HG03103 (cell line): ENCODE measurements at regions not wholly inside any gene's neighbourhood (a gene's known extent, or its start where the extent isn't known, plus 50 kb on each side); places are given as distances from the start of the nearest gene placed in this dataset.

Source experiments
- ATAC-seq: cut with Tn5 transposase; IDR thresholded peaks from one replicate; pipeline ENCODE4 v1.9.1; 2021; ENCODE audit warnings: low read depth; ENCODE audit not compliant: unreplicated experiment

GRCh38 chr2:2571301-2572150, 240.5 kb upstream of the MYT1L start:
- no peak for ATAC-seq

DNA sequence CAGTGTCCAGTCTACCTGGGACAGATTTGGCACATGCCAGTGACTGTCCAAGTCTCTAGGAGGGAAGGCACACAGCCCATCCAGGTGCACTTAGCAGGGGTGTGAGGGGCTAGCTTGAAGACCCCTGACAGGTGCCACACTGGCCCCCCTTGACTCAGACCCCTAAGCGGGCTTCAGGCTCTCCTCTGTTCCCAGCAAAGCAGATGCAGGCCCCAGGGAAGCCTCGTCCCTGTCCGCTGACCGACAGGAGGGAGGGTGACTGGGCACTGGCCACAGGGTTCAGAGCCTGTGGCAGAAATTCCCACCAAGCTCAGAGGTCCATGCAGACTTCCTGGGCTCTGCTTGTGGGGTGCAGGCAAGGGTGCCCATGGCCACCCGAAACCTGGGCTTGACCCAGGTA, 239.8 kb upstream of the MYT1L start:
- no peak for ATAC-seq

DNA sequence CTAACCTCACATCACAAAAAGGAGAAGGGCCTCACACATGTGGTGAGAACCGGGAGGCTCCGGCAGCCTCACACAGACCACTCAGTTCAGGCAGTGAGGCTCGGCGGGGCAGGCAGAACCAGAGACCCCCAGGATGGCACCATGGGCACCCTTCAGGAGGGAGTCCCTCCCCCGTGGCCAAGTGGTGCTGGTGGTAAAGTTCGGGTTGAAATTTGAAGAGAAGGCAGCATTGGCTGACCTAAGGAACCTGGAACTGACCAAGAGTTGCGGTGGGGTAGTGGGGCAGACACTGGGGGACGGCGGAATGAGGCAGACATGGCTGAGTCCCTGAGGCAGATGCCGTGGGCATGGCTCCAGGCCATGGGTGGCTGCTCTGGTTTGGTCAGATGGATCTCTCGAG, 239.3 kb upstream of the MYT1L start:
- ATAC-seq: no peak

- no peak for ATAC-seq
Observed at GRCh38 chr2:2569836-2570235, 238.8 kb upstream of the MYT1L start.

GRCh38 chr2:2569306-2569705, 238.2 kb upstream of the MYT1L start:
- ATAC-seq: no peak

- no peak for ATAC-seq
Observed at GRCh38 chr2:2568411-2568810, 237.3 kb upstream of the MYT1L start.

GRCh38 chr2:2567776-2568175, 236.7 kb upstream of the MYT1L start:
- ATAC-seq: no peak

DNA sequence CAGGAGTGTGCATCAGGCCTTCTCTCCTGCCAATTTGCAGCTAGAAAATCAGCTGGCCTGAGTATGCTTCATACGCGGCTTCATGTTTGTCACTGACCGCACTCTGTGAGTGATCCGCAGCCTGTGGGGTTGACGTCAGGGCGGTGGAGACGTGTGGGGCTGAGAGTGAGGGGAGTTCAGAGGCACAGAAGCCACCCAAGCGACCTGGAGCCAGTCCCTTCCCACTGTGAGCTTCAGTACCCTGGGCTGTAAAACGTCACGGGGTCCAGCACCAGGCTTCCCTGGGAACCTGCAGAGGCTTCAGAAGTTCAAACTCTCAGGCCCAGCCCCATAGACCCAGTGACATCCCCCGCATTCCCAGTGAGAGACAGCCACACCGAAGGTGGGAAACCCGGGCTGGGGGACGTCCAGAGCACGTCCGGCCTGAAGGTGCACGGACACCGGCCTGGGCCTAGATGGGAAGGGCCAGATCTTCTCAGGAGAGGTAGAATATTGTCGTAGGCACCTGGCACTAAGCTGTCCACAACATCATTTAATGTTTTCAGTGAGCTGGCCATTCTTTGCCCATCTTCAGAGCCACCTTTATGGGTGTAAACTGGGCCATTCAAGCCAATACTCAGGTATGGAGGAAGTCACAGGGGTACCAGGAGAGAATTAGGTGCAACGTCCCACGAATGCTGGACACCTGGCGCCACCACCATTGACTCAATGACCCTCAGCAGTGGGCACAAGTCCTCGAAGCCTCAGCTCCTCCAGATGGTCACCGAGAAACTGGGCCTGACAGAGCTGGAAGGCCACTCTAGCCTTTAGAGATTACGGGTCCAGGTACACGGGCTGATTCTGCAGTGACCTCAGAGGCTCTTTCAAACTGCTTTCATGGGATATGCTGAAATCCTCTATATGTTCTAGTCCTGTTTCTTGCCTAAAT, 235.6 kb upstream of the MYT1L start:
- no peak for ATAC-seq

DNA sequence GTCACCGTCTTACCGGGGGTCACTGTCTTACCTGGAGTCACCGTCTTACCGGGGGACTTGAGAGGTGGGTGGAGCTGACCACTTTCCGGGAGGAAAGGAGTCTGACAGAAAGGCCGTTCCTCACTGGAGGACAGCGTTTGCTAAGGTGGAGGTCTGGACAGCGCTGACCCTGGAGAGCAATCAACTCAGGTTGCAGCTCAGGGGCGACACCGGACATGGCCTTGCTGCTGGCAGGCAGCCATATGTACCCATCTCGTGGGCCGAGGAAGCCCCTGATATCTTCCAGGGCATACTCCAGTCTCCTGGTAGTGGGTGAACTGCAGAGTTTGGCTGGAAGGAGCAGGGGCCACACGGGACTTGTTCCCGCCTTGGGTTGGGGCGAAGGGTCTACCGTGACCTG, 234.6 kb upstream of the MYT1L start:
- no peak for ATAC-seq

DNA sequence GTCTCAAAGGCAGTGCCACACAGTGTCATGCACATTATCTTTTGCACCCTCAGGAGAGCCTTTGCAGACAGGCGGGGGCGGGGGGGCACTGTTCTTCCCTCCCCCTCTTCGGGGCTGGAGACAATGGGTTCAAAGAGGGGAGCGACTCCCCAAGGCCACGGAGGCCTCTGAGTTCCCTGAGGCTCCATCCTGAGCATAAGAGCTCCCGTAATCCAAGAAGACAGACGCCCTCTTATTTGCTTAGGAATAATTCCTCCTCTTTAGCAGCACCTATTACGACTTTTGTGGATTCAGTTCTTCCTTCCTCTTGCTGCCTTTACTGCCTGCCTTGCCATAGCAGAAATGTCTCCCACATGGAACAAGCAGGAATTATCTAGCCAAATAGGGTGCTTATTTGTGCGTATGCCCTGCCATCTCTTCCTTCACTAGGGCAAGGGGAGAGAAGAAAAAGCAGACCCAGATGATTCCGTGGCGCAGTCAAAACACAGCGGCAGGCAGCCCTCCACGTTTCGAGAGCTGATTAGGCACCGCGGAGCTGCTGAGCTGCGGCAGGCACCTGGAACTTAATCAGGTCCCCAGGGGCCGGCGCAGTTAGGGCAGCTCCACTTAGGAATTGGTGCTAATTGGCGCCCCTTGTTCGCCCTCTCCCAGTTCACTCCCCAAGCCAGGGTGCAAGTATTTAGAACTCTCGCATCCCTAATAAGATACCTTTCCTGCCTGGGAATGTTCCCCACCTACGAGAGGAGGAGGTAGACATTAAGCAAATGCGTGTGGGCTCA, 233.4 kb upstream of the MYT1L start:
- ATAC-seq: no peak

DNA sequence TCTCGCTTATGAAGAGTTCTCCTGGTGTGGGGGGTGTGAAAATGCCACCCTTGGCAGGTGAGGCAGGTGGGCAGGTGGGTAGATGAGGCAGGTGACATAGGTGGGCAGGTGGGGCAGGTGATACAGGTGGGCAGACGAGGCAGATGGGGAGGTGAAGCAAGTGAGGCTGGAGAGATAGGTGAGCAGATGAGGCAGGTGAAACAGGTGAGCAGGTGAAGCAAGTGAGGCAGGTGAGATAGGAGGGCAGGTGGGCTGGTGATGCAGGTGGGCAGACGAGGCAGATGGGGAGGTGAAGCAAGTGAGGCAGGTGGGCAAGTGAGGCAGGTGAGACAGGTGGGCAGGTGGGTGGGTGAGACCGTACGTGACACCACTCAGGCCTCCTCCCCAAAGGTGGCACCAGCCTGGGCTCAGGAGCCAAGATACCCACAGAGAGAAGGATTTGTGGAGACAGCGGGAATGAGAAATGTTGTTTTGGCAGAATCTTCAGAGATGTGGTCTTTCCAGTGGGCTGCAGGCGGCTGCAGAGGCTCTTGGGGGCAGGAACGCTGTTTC, 232.3 kb upstream of the MYT1L start:
- ATAC-seq: no peak

GRCh38 chr2:2562867-2563266, 231.8 kb upstream of the MYT1L start:
- ATAC-seq: no peak

- ATAC-seq: no peak
Observed at GRCh38 chr2:2561346-2562095, 230.4 kb upstream of the MYT1L start.

DNA sequence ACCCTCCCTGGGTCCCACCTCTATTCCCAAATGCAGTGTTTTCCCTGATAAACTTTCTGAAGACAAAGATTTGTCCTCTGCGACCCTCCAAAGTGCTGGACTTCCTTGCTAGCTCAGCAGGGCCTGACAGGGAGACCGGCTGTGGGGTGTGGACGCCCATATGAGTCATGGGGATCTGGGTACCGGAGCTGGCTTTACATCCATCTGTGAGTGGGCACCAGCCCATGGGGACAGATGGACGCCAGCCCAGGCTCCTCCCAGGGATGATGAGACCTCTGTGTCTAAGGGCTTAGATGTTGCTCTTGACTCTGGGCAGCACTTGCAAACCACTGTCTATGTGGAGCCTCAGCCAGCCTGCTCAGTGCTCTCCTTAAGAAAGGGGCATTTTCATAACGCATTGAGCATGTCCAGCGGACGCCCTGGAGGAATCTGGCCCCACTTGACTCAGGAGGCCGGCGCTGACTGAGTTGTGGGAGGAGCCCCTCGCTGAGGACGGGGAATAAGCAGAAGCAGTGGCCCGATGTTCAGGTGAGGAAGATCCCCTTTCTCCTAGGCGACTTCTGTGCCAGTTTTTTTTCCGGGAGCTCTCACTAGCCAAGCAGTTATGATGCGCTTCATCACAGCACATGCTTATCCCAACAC, 229.4 kb upstream of the MYT1L start:
- ATAC-seq: no peak

- no peak for ATAC-seq
Observed at GRCh38 chr2:2558476-2558875, 227.4 kb upstream of the MYT1L start.

DNA sequence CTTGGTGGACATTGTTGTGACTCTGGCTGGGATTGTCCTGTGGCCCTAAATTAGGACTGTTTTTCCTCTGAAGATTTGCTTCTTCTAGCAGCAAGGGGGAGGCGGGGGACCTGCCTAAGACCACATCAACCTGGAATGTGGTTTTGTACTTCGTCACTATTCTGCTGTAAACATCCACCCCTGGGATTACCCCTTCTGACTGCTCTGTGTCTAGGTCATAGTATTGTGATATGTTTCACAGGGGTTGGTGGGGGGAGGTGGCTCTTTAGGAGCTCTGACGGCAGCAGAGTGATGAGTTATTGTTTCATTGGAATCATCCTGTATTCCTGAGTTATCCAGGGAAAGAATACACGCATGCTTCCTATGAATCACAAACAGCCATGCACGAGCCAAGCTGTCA, 226.4 kb upstream of the MYT1L start:
- ATAC-seq: no peak

GRCh38 chr2:2550856-2551255, 219.8 kb upstream of the MYT1L start:
- ATAC-seq: no peak

DNA sequence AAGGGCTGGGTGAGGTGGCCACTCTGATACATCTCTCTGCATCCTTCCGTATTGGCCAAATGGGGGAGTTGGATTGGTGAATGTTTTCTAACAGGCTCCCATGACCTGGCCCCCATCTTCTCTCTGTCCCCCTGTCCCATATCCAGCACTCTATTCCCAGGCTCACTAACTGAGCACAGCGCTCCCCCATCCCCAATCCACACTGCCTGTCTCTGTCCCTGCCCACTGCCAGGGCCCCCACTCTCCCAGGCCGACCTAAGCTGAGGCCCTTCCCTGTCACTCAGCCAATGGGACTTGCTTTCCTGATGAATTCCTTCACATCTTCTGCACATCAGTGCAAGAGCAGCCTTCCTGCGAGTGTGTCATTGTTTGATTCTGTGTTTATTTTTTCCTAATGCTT, 216.8 kb upstream of the MYT1L start:
- ATAC-seq: no peak

GRCh38 chr2:2547451-2547850, 216.4 kb upstream of the MYT1L start:
- ATAC-seq: no peak
